EL (cell line): ENCODE measurements at regions not wholly inside any gene's neighbourhood (a gene's known extent, or its start where the extent isn't known, plus 50 kb on each side); places are given as distances from the start of the nearest gene placed in this dataset.

ENCODE experiments used
- DNase-seq: peaks from one replicate; pipeline ENCODE4 v3.0.0-alpha.2; 2016

DNA sequence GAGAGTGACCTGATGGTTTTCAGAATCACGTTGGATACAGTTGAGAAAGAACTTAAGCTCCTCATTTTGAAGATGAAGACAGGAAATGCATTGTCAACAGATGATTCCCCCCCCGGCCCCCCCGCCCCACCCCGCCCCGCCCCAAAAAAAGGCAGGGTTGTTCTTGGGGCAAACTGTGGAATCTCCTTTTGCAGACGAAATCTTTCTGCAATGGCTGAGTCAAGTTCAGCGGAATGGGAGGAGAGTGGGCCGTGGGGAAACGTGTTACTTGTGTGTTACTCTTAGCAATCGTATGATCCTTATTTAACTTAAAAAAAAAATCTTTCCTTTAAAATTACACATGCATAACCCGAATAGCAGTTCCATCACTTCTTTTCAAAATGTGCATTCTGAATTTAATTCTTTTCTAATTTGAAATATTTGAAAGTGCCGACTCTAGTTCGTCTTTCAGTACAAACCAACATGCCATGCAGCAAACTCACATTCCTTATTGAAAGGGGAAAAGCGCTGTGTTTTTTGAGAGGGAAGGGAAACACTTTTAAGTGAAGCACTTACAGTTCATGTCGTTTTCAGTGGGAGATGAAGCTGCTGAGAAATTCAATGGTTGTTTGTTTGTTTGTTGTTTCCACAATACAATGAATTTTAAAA, 348.5 kb upstream of the ARGLU1 start:
- DNase-seq: peak; percentile 4

DNA sequence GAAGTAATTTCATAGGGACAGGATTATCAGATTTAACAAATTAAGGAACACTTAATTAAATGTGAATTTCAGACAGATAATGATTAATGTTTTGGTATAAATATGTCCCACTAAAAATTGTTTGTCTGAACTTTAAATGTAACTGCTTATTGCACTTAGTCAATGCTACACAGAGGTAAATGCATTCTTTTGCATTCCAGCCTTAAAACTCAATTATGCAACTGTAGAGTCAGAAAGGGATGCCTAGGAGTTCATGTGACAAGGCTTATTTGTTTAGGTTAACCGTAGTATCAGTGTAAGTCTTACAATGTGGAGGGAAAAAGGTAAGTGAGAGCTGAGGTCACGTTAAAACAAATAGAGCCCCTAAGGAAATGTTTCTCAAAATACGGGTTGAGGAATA, 347.2 kb upstream of the ARGLU1 start:
- no peak for DNase-seq

- DNase-seq: no peak
These were observed 343.7 kb upstream of the ARGLU1 start for GRCh38 chr13:106911627-106912026.

DNA sequence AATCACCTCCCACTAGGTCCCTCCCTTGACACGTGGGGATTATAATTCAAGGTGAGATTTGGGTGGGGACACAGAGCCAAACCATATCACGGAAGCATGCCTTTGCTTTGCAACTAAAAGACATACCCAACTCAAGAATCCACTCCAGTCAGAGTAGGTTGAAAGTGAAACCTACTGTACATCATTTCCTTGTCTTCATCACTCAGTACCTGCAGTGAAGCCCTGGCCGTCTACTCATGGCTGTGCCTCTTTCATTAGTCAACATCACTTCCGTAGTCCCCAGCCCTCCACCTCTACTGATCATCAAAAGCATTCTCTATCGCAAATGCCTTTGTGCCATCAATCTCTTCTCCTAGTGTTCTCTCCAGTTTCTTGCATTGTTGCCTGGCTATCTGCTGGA, 343.1 kb upstream of the ARGLU1 start:
- no peak for DNase-seq

GRCh38 chr13:106906426-106906996, 338.6 kb upstream of the ARGLU1 start:
- no peak for DNase-seq

DNA sequence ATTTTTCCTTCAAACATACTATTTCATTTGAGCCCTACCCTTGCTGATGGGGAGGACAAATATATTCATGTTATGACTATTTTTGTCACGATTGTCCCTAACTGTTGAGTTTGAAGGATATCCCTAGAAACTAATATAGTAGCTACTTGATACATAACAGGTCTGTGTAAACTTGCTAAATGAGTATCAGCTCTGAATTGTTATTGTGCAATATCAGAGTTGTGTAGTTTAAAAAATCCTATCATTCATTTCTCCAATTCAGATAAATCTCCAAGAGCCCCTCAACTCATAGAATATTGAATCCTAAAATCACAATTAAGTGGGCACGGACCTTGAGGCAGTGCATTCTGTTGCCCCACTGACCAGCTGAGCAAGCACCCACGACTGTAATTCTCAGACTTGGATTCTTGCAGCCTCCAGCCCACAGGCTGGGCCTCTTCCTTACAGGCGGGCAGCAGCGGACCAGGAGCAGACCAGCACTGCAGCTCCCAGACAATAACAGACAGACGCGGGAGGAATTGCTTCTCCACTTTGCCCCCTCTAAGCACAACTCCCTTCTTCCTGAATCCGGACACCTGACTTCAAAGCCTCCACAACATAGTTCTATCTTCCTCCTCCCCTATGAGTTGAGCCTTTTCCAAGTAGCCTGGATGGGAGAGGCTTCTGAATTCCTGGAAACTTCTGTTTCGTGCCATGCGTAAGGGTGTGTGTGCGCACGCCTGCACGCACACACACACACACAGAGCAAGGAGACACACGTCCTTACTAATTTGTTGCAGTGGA, 337.6 kb upstream of the ARGLU1 start:
- DNase-seq: no peak

DNA sequence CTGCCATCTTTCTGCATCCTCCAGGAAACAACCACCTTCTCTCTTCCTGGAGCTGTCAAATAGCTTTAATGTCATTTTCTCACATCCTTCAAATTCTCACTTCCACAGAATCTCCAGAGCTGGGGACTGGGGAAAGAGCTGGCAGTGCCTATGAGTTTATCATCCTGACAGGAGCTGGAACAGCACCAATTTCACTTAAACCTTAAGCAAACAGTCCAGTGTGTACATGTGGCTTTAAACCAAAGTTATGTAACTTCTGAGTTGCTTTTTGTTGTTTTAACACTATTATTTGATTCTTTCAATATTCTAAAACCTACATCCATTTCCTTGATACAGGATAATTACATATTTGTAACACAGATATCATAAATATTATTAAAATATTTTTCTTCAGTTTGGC, 331.5 kb upstream of the ARGLU1 start:
- no peak for DNase-seq

- DNase-seq: no peak
These were observed 330.3 kb upstream of the ARGLU1 start for GRCh38 chr13:106898231-106898630.

GRCh38 chr13:106888148-106888547, 320.2 kb upstream of the ARGLU1 start:
- DNase-seq: no peak

DNA sequence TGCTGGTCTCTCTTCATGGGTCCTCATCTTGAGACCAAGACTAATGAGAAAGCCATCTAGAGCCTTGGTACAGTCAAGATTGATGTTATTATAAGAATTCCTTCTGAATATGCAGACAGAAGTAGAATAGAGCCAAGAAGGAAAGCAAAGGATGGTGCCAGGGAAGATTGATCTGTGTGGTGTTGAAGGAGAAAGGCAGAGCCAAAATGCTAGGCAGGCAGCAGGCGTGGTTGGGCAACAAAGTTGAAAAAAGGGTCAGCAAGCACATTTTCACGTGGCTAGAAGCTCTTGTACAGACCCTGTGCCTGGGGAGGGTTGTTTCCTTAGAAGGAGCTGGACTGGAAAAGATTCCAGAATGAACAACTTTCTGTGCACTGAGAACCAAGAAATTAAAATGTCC, 319.7 kb upstream of the ARGLU1 start:
- DNase-seq: no peak

- DNase-seq: no peak
These were observed 316.0 kb upstream of the ARGLU1 start for GRCh38 chr13:106883976-106884375.

GRCh38 chr13:106882246-106882645, 314.3 kb upstream of the ARGLU1 start:
- DNase-seq: no peak

DNA sequence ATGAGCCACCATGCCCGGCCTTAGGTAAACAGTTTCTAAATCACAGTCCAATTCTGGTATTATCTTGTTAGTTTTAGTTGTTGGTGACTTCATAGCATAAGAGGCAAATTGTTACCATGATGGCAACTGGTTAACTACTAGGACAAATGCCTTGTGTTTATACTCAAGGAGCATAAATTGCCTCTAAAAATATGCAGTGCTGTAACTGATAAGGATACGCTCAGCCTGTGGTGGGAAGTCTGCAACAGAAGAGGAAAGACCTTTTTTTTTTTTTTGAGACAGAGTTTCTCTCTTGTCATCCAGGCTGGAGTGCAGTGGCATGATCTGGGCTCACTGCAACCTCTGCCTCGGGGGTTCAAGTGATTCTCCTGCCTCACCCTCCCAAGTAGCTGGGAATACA, 311.9 kb upstream of the ARGLU1 start:
- DNase-seq: no peak

DNA sequence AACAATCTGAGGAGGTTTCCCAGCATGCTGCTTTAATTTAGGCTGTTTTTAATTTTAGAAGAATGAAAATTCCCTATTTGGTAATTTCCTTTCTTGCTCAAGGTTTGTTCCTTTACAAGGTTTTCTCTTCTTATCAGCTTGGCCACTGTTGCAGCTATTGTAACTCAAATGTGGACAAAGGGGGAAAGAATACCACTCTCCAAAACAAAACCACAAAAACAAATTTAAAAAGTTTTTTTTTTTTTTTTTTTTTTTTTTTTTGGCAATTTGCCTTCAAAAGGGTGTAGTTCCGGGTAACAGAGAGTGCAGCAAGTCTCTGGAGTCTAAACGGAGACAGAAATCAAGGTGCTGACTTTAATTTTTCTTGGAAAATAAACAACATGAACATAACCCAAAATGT, 306.4 kb upstream of the ARGLU1 start:
- no peak for DNase-seq

DNA sequence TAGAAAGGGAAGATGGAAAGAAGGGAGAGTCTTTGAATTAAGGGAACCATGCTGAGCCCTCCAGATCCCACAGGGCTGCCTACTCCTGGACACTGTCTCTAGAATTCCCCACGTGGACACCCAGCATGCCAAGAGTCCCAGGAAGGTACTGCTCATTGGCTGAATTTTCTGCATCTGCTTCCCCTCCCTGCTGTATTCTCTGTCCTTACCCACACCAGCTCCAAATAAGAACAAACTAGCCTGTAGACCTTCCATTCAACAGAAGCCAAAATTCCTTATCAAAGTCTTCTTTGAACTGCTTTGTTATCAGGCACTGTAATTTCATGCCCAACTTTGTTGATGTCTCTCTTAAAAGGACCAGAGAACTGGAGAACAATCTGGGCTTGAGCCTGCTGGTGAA, 305.9 kb upstream of the ARGLU1 start:
- no peak for DNase-seq

DNA sequence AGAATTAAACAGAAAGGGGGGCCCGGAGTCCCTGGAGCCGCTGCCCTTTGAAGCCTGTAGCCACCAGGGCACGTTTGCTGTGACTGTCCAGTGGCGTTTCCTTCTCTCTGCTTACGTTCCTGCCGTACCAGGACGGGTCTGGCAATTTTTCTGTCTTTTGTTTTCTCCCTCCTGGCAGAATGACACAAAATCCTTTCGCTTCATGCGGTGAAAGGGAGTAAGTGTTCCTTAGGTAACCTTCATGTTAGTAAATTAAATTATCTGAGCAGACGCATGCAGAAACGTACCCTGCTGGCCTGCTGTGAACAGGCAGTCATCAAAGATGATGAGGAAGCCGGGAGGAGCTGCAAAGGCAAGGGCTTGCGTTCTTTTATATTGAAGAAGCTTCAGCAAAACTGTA, 299.3 kb upstream of the ARGLU1 start:
- no peak for DNase-seq

DNA sequence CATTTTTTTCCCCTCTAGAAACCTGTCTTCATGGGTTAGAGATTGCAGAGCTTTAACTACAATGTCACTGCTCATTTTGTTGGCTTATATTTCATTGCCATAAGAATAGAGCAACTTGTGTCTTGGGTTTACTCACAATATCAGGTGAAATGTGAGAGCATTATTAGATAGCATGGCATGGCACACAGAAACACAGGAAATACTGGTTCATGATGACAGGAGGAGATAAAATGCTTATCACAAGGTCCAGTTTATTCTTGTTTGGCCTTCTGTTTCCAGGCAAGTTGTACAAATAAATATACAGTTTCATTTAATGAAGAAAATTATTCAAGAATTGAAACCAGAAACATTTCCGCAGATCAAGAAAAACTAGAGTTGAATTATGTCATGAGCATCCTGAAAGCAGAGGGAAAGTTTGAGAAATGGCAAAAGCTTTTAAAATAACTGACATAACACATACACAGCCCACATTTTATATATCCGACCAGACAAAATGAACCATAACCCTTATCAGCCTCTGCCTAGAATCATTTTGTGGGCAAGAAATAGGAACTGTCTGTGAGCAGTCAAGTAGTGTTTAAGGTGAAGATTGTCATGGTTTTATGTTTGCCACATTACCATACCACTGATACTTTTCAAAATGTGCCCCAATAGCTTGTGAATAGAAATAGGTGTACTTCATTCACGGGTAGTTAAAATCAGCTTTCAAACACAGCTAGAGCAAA, 297.9 kb upstream of the ARGLU1 start:
- no peak for DNase-seq

- no peak for DNase-seq
These were observed 291.6 kb upstream of the ARGLU1 start for GRCh38 chr13:106859533-106859904.

GRCh38 chr13:106858903-106859532, 291.1 kb upstream of the ARGLU1 start:
- no peak for DNase-seq

DNA sequence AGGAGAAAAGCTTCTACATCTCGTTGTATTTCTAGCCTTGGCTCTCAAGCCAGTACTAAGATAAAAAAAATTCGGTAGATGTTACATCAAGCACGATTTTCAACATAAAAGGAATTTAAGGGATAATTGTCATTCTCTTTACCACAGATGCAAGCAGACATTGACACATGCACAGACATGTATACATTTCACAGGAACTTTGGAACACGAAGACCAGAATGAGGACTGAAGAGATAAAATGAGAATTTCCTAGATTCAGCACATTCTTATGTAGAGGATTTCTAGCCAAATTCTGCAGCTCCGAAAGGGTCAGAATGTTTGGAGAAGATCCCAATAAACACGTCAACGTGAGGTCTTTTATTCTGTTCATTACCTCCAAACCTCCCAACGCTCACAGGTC, 284.5 kb upstream of the ARGLU1 start:
- DNase-seq: no peak

DNA sequence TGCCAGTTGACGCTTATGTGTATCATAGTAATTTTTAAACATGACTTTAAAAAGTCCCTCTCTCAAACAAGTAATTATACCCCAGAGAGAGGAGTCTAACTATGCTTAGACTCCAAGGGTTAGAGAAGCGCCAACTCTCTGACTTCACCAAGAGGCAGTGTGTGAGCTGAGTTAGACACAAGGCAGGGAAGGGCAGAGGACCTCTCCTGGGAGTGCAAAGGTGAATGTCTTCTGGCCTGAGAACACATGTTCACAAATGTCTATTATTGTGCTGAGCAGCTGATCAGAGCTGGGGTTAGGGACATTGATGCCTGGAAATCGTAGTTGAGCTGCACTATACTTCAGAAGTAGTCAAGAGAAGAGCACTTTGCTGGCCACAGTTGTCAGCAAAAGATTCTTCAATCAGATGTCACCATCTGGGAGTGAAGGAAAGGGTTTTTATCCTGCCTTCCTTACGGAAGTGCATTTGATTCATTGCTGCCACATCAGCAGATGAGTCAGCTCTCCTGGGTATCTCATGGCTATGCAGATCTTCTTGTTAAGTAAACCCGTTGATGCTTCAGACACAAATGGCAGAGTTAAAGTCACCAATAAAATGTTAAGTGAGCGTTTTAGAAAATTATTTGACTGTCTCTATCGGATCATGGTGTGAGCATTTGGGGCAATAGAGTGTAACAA, 283.2 kb upstream of the ARGLU1 start:
- DNase-seq: peak; percentile 1

GRCh38 chr13:106846571-106847448, 278.9 kb upstream of the ARGLU1 start:
- DNase-seq: no peak
